ENCODE measurements at regions not wholly inside any gene's neighbourhood (a gene's known extent, or its start where the extent isn't known, plus 50 kb on each side); places are given as distances from the start of the nearest gene placed in this dataset.

GRCh38 chr1:192872010-192872409 lies 63.2 kb downstream of the RGS2 start:
- Histone ChIP-seq H3K9ac (ENCODE audit: low read length) (no peak overlapping the region), H3K9me3 (ENCODE audit: low read length) (no peaks in the 10 kb centered on the region), H3K79me2 (replicated peaks; ENCODE audit: insufficient read depth, low read length) (no peaks in the 10 kb centered on the region), H3K9me2 (ENCODE audit: insufficient read depth, low read length) (no peaks in the 10 kb centered on the region), H4K20me1 (ENCODE audit: insufficient read depth) (no peaks in the 10 kb centered on the region), H3K27ac (ENCODE audit: low read length) (no peak overlapping the region), H3K4me3 (ENCODE audit: low read length) (no peak overlapping the region), H3F3A (ENCODE audit: insufficient read depth, low read length, poor library complexity, severe bottlenecking) (no peaks in the 10 kb centered on the region), H3K4me2 (ENCODE audit: low read length) (no peak overlapping the region), H2AFZ (ENCODE audit: low read depth, low read length) (no peak overlapping the region), H3K27me3 (ENCODE audit: insufficient read depth, low read depth, low read length) (no peaks in the 10 kb centered on the region), H3K36me3 (ENCODE audit: insufficient read depth, low read length) (no peaks in the 10 kb centered on the region)
- TF ChIP-seq EP300 (conservative IDR thresholded peaks at IDR 0.05; ENCODE audit: poor library complexity, severe bottlenecking), result no peak
- no peak for TF ChIP-seq CTCF (IDR thresholded peaks at IDR 0.05; ENCODE audit: poor library complexity, severe bottlenecking)
- TF ChIP-seq SMC3 (conservative IDR thresholded peaks at IDR 0.05; ENCODE audit: poor library complexity), result no peak
- TF ChIP-seq TAF1 (IDR thresholded peaks at IDR 0.05; ENCODE audit: low read depth), result no peak
- TF ChIP-seq POLR2AphosphoS5 (IDR thresholded peaks at IDR 0.05), result no peak
- no peak for TF ChIP-seq RAD21 (conservative IDR thresholded peaks at IDR 0.05)
- no peak for TF ChIP-seq MXI1 (conservative IDR thresholded peaks at IDR 0.05; ENCODE audit: poor library complexity, severe bottlenecking)
- TF ChIP-seq EZH2 (IDR thresholded peaks at IDR 0.05; ENCODE audit: borderline replicate concordance, insufficient read depth, low read length, poor library complexity, severe bottlenecking), result no peak
- TF ChIP-seq REST (IDR thresholded peaks at IDR 0.05; ENCODE audit: borderline replicate concordance), result no peak

GRCh38 chr1:192873836-192874235 lies 65.0 kb downstream of the RGS2 start:
- H3K9me2 ChIP-seq (ENCODE audit: insufficient read depth, low read length), result no peaks in the 10 kb centered on the region
- no peak overlapping the region for H3K4me3 ChIP-seq (ENCODE audit: low read length)
- H3K27me3 ChIP-seq (ENCODE audit: insufficient read depth, low read depth, low read length), result no peaks in the 10 kb centered on the region
- no peak overlapping the region for H3K9ac ChIP-seq (ENCODE audit: low read length)
- H3K27ac ChIP-seq (ENCODE audit: low read length), result no peak overlapping the region
- TF ChIP-seq MXI1 (conservative IDR thresholded peaks at IDR 0.05; ENCODE audit: poor library complexity, severe bottlenecking) (no peak), SMC3 (conservative IDR thresholded peaks at IDR 0.05; ENCODE audit: poor library complexity) (no peak), EZH2 (IDR thresholded peaks at IDR 0.05; ENCODE audit: borderline replicate concordance, insufficient read depth, low read length, poor library complexity, severe bottlenecking) (no peak), EP300 (conservative IDR thresholded peaks at IDR 0.05; ENCODE audit: poor library complexity, severe bottlenecking) (no peak), REST (IDR thresholded peaks at IDR 0.05; ENCODE audit: borderline replicate concordance) (no peak)
- no peaks in the 10 kb centered on the region for H3K36me3 ChIP-seq (ENCODE audit: insufficient read depth, low read length)
- H4K20me1 ChIP-seq (ENCODE audit: insufficient read depth), result no peaks in the 10 kb centered on the region
- no peaks in the 10 kb centered on the region for H3F3A ChIP-seq (ENCODE audit: insufficient read depth, low read length, poor library complexity, severe bottlenecking)
- H3K79me2 ChIP-seq (replicated peaks; ENCODE audit: insufficient read depth, low read length), result no peaks in the 10 kb centered on the region
- no peaks in the 10 kb centered on the region for H3K9me3 ChIP-seq (ENCODE audit: low read length)
- no peak overlapping the region for H2AFZ ChIP-seq (ENCODE audit: low read depth, low read length)
- H3K4me2 ChIP-seq (ENCODE audit: low read length), result no peak overlapping the region
